ENCODE measurements at regions not wholly inside any gene's neighbourhood (a gene's known extent, or its start where the extent isn't known, plus 50 kb on each side); places are given as distances from the start of the nearest gene placed in this dataset.

- H3K4me1 ChIP-seq, result no peaks in the 10 kb centered on the region
- TF ChIP-seq CTCF (IDR thresholded peaks at IDR 0.05), result no peak
- intact Hi-C loops (cut with DNase I), result no loop called here
- no peaks in the 10 kb centered on the region for H3K36me3 ChIP-seq
- DNase-seq (no peak), ATAC-seq (no peak)
- no peaks in the 10 kb centered on the region for H3K27me3 ChIP-seq
- WGBS, 2 donors, result 74 to 78% methylated on average over 8 of the region's 8 CpGs
- H3K27ac ChIP-seq, result no peak overlapping the region
- H3K4me3 ChIP-seq, result no peak overlapping the region
- peaks cover 0 to 3% (median 0%) of the 10 kb centered on the region in 11 donors for H3K9me3 ChIP-seq
Observed at GRCh38 chr5:152953788-152954483, 536.5 kb upstream of the GRIA1 start.

- DNase-seq, result no peak
- H3K27me3 ChIP-seq, result no peaks in the 10 kb centered on the region
- no peaks in the 10 kb centered on the region for H3K36me3 ChIP-seq
- intact Hi-C loops (cut with DNase I), result no loop called here
- no peak for TF ChIP-seq CTCF (IDR thresholded peaks at IDR 0.05)
- ATAC-seq, result no peak
- H3K9me3 ChIP-seq, result peaks cover 0 to 3% (median 0%) of the 10 kb centered on the region in 11 donors
- WGBS, 2 donors, result 70 to 78% methylated on average over 2 of the region's 2 CpGs
- no peak overlapping the region for H3K27ac ChIP-seq
- no peak overlapping the region for H3K4me3 ChIP-seq
- H3K4me1 ChIP-seq, result no peaks in the 10 kb centered on the region
Observed at GRCh38 chr5:152956943-152957613, 533.4 kb upstream of the GRIA1 start.

GRCh38 chr5:152978141-152978835 is 512.2 kb upstream of the GRIA1 start:
- Histone ChIP-seq H3K9me3 (peaks cover 0 to 31% (median 8%) of the 10 kb centered on the region in 11 donors), H3K4me3 (no peak overlapping the region), H3K27me3 (no peaks in the 10 kb centered on the region), H3K27ac (no peak overlapping the region), H3K4me1 (no peaks in the 10 kb centered on the region), H3K36me3 (no peaks in the 10 kb centered on the region)
- intact Hi-C loops (cut with DNase I), result no loop called here
- 19 to 28% methylated on average over 1 of the region's 1 CpG for WGBS, 2 donors
- DNase-seq (no peak), ATAC-seq (no peak)
- TF ChIP-seq CTCF (IDR thresholded peaks at IDR 0.05), result no peak

- Histone ChIP-seq H3K4me1 (no peaks in the 10 kb centered on the region), H3K27ac (no peak overlapping the region), H3K4me3 (no peak overlapping the region), H3K9me3 (peaks cover 0 to 4% (median 0%) of the 10 kb centered on the region in 11 donors), H3K36me3 (no peaks in the 10 kb centered on the region), H3K27me3 (no peaks in the 10 kb centered on the region)
- DNase-seq (no peak), ATAC-seq (no peak)
- WGBS, 2 donors, result 38 to 61% methylated on average over 1 of the region's 1 CpG
- intact Hi-C loops (cut with DNase I), result no loop called here
- TF ChIP-seq CTCF (IDR thresholded peaks at IDR 0.05), result no peak
Observed at GRCh38 chr5:152987131-152987530, 503.3 kb upstream of the GRIA1 start.

Data from heart right ventricle (tissue), 16 donors.